Epithelial cell of prostate (primary cell): ENCODE measurements at regions not wholly inside any gene's neighbourhood (a gene's known extent, or its start where the extent isn't known, plus 50 kb on each side); places are given as distances from the start of the nearest gene placed in this dataset.

ENCODE experiments used
- DNase-seq: peaks from one replicate; pipeline ENCODE4 v3.0.0-alpha.2; 2011; ENCODE audit warnings: low read depth, low spot score
- H3K27ac ChIP-seq: fragments of 450-650 bp; 2 replicates; pipeline ENCODE4 v1.5.1; 2017; ENCODE audit warnings: mild to moderate bottlenecking

DNA sequence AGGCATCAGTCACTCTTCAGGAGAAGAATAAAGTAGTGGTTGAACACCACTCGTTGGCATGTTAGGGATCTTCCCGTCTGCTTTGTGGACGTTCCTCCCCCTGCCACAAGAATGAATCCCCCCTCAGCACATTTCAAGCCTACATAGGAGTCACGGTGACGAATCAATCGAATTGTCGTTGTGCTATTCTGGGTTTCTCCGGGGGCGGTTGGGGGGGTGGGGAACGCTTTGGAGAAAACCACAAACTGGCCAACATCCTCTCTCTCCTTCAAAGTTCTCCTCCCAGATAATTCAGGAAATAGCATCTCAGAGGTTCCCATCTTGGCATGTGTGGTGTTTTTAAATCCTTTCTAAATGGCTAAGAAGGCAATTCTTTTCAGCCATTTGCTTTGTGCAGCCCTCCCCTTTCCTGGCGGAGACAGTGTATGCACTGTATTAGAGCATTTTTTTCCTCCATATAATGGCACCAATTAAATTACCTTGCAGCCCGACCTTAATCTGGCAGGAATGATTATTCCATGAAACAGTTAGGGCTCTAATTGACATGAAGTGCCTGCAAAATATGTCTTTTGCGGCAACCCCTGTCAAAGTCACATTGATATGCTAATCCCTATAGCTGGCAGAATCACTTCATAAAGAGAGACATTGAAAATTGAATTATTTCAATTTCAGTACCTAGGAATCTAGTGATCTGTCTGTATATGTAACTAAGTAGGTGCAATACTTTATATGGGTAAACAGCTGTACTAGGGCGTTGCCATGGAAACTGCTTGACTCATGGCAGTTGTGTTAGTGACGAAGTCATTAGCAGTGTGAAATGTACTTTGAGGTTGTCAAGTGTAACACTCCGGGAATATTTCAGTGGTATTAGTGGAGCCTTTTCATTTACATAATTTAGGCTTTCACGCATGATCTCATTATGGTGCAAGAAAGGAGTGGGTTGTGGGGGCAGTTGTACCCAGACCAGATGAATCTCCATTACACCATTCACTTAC, 323.4 kb upstream of the SLC14A2 start:
- no peak for DNase-seq
- H3K27ac ChIP-seq = no peak overlapping the region

DNA sequence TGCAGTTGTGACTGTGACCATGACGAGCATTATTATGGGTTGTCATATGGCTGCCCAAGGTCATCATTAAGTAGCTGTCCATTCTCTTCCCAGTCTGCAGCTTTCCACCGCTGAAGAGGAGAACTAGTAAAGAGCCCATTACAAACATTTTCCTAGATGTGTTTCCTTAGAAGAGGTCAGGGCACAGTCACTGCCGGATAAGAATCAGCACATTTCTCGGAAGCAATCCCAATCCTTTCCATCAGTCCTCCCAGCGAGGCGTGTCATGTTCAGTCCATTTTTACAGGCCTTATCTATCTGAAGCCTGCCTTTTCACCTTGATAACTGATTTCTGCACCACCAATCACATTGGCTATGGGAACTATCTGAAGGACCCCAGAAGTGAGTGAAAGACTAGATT, 319.9 kb upstream of the SLC14A2 start:
- H3K27ac ChIP-seq = no peak overlapping the region
- DNase-seq = no peak

- DNase-seq = no peak
- no peak overlapping the region for H3K27ac ChIP-seq
Observed at GRCh38 chr18:45298986-45299385, 316.3 kb upstream of the SLC14A2 start.

- no peak overlapping the region for H3K27ac ChIP-seq
- DNase-seq = no peak
Observed at GRCh38 chr18:45303026-45303425, 312.2 kb upstream of the SLC14A2 start.

DNA sequence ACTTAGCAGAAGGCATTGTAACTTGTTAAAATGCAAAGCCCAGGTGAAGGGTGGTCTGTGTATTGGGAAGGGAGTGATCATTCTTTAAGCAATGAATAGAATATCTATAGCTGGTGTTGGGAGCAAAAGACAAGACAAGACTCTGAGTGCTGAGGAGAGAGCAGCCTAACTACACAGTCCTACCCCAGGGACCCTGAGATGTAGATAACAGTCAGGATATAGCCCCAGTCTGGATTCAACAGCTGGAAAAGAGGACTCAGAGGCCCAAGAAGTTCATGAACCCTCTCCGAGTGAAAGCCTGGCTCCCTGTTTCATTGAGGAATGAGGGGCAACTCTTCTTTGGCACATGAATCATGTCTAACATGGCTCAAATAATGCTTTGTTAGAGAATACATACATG, 310.7 kb upstream of the SLC14A2 start:
- no peak for DNase-seq
- no peak overlapping the region for H3K27ac ChIP-seq

DNA sequence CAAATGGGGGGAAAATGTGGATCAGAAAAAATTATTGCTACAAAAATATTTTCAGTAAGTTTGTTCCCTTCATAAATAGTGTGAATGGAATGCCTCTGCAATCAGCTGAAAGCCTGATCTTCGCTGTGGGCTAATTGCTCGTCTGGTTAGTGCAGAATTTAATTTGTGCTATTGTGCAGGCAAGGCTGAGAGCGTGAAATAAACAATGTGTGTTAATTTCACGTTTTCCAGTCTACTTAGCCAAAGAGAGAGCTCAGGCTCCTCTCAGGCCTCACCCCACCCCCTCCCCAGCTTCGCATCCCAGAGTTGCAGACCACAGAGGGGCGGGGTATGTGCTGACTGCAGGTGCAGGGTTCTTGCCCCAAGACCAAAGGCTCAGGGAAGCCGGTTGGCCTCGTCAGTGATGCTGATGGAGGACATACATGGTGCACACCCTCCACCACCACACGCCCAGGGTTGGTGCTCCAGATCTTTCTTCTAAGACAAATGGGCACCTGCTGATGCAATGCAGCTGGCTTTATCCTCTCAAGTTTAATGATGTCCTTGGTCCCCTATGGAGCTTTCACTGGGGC, 302.6 kb upstream of the SLC14A2 start:
- H3K27ac ChIP-seq = no peak overlapping the region
- DNase-seq = no peak

DNA sequence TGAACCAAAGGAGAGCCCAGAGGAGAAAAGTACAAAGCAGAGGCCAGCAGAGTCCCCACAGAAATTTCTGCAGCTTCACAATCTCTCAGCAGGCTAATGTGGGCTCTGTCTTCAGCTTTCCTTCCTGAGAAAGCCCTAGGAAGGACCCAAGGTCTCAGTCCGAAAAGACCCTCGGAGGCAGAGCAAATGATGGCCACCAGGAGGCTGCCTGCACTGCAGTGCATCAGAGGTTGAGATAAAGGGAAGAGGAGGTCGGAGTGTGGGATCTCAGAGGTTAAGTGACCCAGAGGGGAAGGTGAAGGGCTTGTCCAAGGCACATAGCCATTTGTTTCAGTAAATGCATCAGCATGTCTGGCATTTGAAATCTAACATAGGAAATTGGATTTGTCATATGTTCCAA, 299.1 kb upstream of the SLC14A2 start:
- no peak for DNase-seq
- no peak overlapping the region for H3K27ac ChIP-seq

DNA sequence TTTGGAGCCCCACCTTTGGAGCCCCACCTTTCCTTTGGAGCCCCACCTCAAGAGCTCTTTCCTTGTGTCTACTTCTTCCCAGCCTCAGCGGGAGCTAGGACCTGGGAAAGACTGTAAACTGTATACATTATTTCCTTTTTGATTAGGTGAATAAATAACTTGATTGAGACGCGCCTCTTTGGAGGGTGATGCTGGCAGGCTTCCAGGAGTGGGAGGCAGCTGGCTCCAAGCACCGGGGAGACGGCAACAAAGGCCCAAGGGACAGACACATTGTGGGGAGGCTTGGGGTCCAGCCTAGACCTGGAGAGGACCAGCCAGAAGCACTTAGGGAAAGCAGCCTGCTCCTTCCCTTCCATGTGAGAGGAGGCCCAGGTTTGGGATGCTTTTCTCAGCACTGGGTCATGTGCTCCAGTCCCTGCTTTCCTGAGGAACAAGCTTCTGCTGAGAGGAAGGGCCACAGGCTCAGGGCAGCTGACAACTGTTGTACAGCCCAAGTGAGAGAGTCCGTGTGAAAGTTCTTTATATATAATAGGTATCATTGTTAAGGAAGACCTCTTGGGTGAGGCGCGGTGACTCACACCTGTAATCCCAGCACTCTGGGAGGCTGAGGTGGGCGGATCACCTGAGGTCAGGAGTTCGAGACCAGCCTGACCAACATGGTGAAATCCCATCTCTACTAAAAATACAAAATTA, 297.2 kb upstream of the SLC14A2 start:
- DNase-seq = no peak

GRCh38 chr18:45320724-45321123, 294.6 kb upstream of the SLC14A2 start:
- no peak overlapping the region for H3K27ac ChIP-seq

More for the DNA sequence above, 297.2 kb upstream of the SLC14A2 start:
- H3K27ac ChIP-seq = no peak overlapping the region

GRCh38 chr18:45321520-45321919, 293.8 kb upstream of the SLC14A2 start:
- no peak overlapping the region for H3K27ac ChIP-seq
- no peak for DNase-seq

More at GRCh38 chr18:45320724-45321123, 294.6 kb upstream of the SLC14A2 start:
- no peak for DNase-seq

- H3K27ac ChIP-seq = no peak overlapping the region
- no peak for DNase-seq
Observed at GRCh38 chr18:45322343-45322742, 292.9 kb upstream of the SLC14A2 start.

DNA sequence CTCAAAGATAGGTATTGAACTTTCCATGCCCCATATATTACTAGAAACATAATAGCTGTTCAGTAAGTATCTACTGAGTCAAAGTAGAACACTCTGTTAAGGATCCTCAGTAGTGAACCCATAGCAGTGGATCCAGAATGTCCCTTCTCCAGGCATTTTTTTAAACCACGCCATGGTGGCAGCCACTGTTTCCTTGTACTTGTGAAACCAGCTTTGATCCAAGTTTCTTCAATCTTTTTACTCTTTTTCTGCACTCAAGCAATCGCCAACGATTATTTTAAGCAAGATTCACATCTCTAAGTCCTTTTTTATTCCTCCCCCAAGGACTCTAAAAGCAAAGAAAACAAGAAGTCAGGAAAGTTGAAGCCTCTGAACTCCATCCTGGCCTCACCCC, 291.2 kb upstream of the SLC14A2 start:
- H3K27ac ChIP-seq = no peak overlapping the region
- no peak for DNase-seq

GRCh38 chr18:45324495-45325113, 290.7 kb upstream of the SLC14A2 start:
- H3K27ac ChIP-seq = no peak overlapping the region
- DNase-seq = no peak

DNA sequence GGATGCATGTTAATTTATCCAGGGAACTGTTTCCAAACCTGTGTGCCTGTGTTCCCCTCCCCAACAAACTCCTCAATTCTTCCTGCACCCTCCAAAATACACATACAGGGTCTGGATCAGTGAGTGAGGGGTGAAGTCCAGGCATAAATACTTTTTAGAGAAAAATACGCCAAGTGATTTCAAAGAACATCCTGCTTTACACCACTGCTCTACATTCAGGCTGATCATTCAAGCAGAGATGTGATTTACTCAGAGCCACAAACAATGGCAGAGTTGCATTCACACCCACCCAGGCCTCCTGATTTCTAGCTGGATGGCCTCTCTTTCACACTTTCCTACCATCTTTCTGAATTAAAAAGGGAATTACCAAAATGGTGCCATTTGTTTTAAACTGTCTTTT, 289.5 kb upstream of the SLC14A2 start:
- no peak overlapping the region for H3K27ac ChIP-seq
- no peak for DNase-seq

DNA sequence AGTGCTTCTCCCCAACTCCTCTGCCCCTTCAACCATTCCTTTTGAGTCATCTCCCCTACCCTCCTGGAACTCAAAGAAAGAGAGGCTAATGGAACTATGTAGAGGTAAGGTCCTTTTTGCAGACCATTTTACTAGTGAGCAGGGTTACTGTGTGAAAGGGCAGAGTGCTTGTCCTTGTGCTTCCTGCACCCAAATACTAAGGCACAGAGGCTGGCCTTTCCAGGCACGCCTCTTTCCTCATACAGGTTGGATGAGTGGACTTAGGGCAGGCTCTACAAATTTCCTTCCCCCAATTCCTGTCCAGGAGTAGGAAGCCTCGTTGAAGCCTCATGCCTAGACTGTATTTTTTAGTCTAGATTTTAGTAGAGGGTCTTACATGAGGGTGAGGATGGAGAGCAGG, 288.8 kb upstream of the SLC14A2 start:
- no peak overlapping the region for H3K27ac ChIP-seq
- DNase-seq = no peak

GRCh38 chr18:45328296-45328695, 287.0 kb upstream of the SLC14A2 start:
- DNase-seq = no peak
- no peak overlapping the region for H3K27ac ChIP-seq

DNA sequence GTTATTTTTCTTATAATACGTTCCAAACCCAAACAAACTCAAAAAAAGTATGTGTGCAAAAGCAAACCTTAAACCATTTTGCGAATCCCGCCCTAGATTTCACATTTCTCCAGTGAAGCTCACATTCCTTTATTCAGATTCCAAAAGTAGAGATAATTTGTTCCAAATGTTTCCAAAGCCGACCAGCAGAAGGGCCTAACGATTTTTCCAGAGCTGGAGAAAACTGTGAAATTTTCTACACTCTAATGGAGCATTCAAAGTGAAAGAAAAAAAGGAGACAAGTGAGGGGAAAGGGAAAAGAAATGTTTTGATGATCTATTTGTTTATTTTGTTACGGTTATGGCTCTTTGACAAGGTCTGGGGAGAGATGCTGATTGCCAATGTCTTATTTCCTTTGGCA, 286.5 kb upstream of the SLC14A2 start:
- DNase-seq = no peak
- no peak overlapping the region for H3K27ac ChIP-seq

GRCh38 chr18:45329316-45329715, 286.0 kb upstream of the SLC14A2 start:
- H3K27ac ChIP-seq = no peak overlapping the region
- no peak for DNase-seq

DNA sequence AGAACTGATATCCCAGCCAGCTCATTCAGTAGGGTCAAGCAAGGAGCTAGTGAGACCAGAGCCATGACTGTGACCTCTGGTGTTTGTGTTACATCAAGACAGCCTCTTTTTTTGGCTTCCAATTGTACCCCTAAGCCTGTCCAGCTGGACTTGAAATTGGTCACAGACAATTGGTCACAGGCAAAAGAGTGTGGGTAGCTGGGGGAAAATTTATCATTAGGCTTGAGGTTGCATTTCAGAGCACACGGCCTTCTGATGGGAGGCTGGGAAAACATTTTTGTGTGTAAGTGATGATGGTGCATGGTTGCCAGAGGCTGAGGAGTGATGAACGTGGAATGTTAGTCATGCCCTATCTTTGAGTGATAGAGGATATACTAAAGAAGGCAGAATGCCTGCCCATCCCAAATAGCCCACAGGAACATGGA, 285.1 kb upstream of the SLC14A2 start:
- no peak overlapping the region for H3K27ac ChIP-seq
- DNase-seq = no peak

DNA sequence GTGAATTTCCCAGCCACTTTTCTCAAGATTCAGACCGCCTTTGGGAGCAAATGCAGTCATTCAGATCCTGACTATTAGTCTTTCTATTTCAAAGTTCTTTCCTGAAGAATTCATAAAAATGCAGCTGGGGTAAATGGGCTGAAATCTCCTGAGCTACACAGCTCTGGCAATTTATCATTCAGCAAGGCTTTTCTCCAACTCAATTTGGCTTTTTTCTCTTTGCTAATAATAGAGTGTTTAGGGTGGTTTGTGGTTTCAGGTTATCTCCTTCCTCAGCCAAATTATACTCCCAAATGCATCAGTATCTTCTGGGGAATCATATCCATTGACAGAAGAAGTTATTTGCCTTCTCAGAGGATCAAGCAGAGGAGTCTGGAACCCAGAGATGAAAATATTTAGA, 282.4 kb upstream of the SLC14A2 start:
- no peak for DNase-seq
- no peak overlapping the region for H3K27ac ChIP-seq

GRCh38 chr18:45334191-45334590, 281.1 kb upstream of the SLC14A2 start:
- no peak overlapping the region for H3K27ac ChIP-seq
- no peak for DNase-seq
